Stimulated activated naive CD4-positive, alpha-beta T cell treated with Interleukin-2 at 50 U/mL for 16 hours (primary cell): ENCODE measurements at regions not wholly inside any gene's neighbourhood (a gene's known extent, or its start where the extent isn't known, plus 50 kb on each side); places are given as distances from the start of the nearest gene placed in this dataset.
"Not testable (repeated sequence)": the region's sequence is repeated elsewhere in the genome, so short reads cannot be mapped to it uniquely, and the experiment has no call there.

ENCODE experiments used
- DNase-seq: peaks from one replicate; lab custom pipeline; 2025; lab: John Stamatoyannopoulos, UW

DNA sequence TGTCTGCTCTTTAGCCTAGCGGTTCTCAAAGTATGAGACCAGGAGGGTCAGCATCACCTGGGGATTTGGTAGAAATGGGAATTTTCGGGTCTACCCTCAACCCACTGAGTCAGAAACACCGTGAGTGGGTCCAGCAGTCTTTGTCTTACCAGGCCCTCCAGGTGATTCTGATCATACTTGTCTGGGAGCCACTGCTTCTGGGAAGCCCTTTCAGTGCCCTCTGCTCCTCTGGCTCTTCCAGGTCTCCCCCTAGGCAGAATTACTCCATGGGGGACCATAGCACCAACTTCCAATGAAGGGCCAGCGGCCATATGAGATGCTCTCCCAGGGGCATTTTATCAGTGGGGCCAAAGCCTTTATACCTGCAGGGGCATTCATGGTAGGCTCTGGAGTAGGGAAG lies 81.0 kb upstream of the ETV3 start:
- no peak for DNase-seq

- DNase-seq: no peak
These were observed 80.5 kb upstream of the ETV3 start for GRCh38 chr1:157218671-157219070.

DNA sequence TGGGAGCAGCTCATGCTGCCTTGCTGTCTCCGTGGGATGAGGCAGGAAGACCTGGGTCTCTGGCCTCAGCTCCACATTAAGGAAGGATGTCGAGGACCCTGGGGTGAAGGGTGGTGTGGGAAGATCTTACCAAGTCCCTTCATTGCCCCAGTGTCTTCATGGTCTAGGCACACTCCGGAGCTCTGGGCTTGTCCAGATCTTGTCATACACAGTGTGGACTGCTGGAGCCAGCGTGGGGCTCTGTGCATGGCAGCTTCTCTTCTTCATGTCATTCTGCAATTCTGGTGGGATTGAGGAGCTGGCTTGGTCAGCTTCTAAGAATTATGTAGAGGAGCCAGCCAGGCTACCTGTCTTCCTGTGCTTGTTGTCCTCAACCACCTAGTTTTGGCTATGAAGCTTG lies 79.3 kb upstream of the ETV3 start:
- no peak for DNase-seq

- DNase-seq: no peak
These were observed 75.6 kb upstream of the ETV3 start for GRCh38 chr1:157213836-157214235.

DNA sequence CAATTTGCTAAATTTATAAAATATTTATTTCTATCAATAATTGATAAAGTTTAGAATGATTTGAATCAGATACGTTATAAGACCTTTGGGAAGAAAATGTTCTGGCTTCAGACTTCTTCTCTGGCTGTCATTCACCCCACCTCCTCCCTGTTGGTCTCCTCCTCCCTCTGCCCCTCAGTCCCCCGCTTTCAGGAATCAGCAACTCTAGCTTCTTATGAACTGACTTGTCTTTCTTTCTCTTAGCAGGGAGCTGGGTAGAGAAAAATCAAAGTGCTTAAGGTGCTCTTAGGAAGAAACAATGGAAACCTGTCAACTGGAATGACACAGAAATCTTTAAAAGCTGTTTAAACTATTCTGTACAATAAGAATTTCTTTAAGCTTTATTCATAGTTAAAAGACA lies 71.3 kb upstream of the ETV3 start:
- no peak for DNase-seq

GRCh38 chr1:157205982-157206381 lies 67.8 kb upstream of the ETV3 start:
- not testable (repeated sequence) for DNase-seq

- no peak for DNase-seq
These were observed 65.0 kb upstream of the ETV3 start for GRCh38 chr1:157203166-157203565.

GRCh38 chr1:157202331-157202730 lies 64.1 kb upstream of the ETV3 start:
- no peak for DNase-seq

GRCh38 chr1:157201767-157202166 lies 63.6 kb upstream of the ETV3 start:
- no peak for DNase-seq

DNA sequence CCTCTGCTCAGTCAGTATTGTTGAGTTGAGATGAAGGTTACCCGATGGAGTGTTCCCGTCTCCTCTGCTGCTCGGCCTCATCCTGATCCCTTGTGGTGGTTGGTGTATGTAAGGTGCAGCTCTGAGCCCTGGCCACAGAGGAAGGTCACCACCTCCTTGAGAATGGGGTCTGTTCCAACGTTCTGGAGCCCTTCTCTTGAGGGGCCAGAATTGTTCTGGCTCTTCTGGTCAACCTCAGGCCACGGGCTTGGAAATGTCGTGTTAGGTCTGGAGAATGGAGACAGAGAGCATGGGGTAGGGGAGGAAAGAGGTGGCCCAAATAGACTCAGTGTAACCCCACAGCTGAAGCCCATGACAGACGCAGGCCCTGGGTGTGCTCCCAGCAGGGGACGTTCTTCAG lies 62.3 kb upstream of the ETV3 start:
- no peak for DNase-seq

- DNase-seq: no peak
These were observed 61.2 kb upstream of the ETV3 start for GRCh38 chr1:157199421-157199755.

- DNase-seq: no peak
These were observed 60.6 kb upstream of the ETV3 start for GRCh38 chr1:157198619-157199420.

DNA sequence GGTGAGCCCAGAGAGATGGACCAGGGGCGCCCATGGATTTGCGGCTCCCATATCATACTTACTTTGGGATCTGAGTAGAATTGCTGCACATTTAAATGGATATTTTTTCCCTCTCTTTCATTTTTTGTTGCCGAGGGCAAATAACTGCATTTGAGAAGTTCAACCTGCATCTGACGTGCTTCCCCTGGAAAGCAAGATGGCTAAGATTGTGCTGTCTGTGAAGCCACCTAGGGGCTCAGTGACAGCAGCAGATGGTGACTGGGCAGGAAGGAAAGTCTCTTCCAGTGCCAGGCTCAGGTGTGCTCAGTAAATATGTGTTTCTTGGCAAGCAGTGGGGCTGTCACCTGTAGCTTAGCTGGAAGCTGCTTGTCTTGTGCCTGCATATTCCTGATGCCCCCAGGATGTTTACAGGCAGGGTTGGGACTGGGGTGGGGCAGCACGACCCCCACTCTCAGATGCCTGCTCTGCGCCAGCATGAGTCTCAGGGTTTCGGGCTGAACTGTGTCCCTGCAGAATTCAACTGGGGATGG lies 59.8 kb upstream of the ETV3 start:
- no peak for DNase-seq

DNA sequence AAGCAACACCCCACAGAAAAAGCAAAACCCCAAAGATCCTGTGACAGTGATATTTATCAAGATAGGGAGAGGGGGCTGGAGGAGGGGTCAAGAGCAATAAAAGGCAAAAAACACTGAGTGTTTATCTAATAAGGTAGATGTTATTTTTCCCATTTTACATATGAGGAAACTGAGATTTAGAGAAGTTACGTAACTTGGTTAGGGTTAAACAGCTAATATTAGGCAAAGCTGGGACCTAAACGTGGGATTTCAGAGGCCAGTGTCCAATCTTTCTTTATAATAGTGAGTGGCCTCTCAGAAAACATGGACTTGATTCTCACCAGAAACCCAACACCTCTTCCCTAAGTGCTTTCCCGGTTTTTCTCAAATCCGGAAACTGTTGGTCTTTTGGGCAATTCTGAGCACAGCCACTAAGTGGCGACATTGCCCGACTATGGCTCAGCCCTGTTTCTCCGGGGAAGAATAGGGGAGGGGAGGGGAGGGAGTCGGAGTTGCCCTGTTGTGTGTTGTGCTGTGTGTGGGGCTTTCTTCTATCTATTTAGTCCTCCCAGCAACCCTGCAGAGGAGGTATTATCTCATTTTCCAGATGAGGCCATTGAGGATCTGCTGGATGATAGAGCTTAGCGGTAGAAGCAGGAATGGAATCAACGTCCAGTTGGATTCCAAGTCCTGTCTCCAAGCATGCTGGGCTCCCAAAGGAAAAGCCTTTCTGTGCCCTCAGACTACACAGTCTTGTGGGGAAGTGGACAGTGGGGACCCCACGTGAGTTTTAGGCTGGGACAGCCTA lies 58.7 kb upstream of the ETV3 start:
- DNase-seq: not testable (repeated sequence)

DNA sequence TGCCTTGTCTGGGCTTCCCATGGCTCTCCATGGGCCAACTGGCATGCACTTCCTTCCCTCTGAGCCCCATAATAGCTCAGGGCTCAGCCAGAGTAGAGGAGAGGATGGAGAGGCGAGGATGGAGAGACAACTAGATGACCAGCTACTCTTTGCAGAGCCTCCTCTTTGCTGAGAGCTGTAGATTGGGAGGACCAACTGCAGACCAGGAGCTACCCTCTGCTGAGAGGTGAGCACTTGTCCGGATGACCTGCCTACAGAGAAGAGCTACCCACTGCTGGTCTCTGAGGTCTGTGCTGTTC lies 58.0 kb upstream of the ETV3 start:
- DNase-seq: no peak

- no peak for DNase-seq
These were observed 57.5 kb upstream of the ETV3 start for GRCh38 chr1:157195521-157196244.

GRCh38 chr1:157194731-157195520 lies 56.7 kb upstream of the ETV3 start:
- DNase-seq: no peak

DNA sequence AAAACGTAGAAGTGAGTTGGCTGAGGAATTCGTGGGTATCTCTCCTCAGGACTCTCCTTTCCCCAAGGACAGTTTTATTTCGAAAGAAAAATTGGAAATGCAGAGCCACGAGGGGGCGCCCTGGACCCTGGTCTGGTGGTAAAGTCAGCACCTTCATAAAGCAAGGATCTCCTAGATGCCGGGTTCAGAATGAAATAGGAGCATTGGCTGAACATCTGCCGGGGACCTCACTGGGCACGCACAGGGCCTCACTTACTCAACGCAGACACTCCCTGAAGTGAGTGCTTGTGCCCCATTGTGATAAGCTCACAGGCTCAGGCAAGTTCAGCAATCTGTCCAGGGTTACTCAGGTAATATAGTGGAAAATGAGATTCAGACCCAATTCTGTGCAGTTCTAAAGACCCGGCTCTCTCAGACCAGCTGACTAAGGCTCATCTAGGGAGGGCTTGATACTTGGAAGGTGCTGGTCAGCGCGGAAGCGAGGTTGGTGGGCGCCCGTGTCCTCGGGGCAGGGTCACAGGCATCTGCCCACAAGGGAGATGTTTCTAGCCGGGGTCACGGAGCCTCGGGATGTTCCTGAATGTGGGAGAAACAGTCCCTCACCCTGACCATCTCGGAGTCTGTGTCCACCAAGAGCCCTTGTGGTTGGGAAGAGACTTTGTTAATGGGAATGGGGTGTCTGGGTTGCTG lies 55.7 kb upstream of the ETV3 start:
- DNase-seq: peak; percentile 5

- no peak for DNase-seq
These were observed 55.0 kb upstream of the ETV3 start for GRCh38 chr1:157193219-157193618.

DNA sequence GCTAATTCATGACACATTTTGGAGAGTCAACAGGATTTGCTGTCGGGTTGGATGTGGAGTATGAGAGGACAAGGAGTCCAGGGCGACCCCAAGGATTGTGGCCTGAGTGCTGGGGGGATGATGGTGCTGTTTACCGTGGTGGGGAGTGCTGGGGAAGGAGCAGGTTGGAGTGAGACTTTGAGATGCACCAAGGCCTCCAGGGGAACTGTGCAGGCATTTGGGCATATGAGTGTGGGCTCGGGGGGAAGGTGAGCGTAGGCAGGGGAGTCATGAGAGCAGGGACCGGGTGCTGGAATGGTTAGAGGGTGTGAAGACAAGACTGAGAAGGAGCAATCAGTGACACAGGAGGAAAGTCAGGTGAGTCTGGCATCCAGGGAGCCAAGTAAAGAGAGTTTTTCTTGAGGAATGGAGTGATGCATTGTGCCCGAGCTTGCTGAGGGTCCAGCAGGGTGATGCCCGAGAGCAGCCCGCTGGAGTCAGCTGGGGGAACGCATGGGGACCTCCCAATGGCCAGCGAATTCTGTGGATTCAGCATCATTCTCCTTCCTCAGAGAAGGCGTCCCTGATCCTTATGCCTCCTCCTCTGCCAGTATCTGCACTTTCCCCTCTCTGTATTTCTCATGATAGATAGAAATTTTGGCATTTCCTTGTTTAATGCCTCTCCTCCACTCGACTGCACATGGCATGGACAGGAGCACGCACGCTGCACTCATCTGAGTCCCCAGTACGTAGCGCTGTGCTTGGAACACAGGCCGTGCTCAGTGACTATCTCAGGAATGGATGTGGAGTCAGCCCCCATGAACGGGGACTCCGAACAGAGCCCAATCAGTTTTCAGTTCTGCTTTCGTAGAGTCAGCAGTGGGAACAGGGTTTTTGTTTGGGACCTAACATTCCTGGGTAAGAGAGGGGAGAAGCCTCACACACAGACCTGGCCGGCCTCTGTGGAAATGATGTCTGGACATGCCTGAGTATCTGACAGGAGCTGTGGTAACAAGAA lies 52.1 kb upstream of the ETV3 start:
- no peak for DNase-seq
